ENCODE measurements at regions not wholly inside any gene's neighbourhood (a gene's known extent, or its start where the extent isn't known, plus 50 kb on each side); places are given as distances from the start of the nearest gene placed in this dataset.

DNA sequence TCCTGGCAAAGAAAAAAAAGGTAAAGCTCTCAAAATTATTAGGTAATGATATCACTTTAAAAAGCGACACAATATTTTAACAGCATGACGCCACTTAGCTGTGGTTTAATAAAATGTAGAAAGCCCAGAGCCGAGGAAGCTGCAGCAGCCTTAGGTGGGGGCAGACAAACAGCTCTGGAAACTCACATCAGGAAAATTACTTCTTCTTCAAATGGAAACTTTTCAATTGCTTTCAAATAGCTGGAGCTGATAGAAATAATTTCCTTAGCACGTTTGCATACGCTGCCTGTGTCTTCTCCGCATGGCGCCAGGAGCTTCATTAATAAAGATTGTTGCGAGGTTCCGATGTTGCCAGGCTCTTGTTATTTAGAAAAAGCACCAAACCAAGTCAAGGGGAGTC, 835.3 kb upstream of the EEF2KMT start:
- H3K27ac ChIP-seq, result no peak overlapping the region
- no peaks in the 10 kb centered on the region for H3K36me3 ChIP-seq
- H3K4me3 ChIP-seq, result no peak overlapping the region
- DNase-seq (no peak), ATAC-seq (no peak)
- H3K4me1 ChIP-seq, result no peaks in the 10 kb centered on the region
- no peaks in the 10 kb centered on the region for H3K27me3 ChIP-seq
- peaks cover 0 to 11% (median 0%) of the 10 kb centered on the region in 12 donors for H3K9me3 ChIP-seq
- 60 to 68% (median 62%) methylated on average over 9 of the region's 9 CpGs for WGBS, 4 donors
- TF ChIP-seq, protein P1, sequence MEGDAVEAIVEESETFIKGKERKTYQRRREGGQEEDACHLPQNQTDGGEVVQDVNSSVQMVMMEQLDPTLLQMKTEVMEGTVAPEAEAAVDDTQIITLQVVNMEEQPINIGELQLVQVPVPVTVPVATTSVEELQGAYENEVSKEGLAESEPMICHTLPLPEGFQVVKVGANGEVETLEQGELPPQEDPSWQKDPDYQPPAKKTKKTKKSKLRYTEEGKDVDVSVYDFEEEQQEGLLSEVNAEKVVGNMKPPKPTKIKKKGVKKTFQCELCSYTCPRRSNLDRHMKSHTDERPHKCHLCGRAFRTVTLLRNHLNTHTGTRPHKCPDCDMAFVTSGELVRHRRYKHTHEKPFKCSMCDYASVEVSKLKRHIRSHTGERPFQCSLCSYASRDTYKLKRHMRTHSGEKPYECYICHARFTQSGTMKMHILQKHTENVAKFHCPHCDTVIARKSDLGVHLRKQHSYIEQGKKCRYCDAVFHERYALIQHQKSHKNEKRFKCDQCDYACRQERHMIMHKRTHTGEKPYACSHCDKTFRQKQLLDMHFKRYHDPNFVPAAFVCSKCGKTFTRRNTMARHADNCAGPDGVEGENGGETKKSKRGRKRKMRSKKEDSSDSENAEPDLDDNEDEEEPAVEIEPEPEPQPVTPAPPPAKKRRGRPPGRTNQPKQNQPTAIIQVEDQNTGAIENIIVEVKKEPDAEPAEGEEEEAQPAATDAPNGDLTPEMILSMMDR (IDR thresholded peaks at IDR 0.05), result no peak
- intact Hi-C loops (cut with DNase I), result no loop called here

DNA sequence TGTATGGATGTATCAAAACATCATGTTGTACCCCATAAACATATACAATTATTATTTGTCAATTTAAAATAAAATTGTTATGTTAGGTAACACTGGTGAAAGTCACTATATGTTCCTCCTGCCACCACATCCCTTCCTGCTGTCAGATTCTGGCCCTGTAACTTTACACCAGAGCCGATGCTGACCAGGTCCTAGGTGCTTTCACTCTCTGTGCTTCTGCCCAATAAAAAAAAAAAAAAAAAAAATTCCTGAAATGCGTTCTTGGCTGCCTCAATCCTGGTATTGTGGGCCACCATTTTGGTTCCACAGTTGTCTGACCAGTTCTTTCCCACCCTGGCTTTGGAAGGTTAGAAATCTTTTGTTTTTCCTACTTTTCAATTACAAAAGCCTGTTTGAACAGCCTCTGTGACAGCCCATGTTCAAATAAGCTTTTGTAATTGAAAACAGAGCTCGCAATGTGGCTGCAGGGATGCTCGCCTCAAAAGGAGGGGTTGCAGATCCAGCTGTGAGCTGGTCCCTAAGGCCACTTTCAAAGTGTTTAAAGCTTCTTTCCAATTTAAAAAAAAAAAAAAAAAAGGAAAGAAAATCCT, 831.0 kb upstream of the EEF2KMT start:
- intact Hi-C loops (cut with DNase I), result no loop called here
- no peak for ATAC-seq
- Histone ChIP-seq H3K4me1 (no peaks in the 10 kb centered on the region), H3K4me3 (no peak overlapping the region), H3K9me3 (peaks cover 0 to 7% (median 0%) of the 10 kb centered on the region in 12 donors), H3K27me3 (peaks cover 0 to 6% (median 0%) of the 10 kb centered on the region in 9 donors), H3K27ac (no peak overlapping the region), H3K36me3 (no peaks in the 10 kb centered on the region)
- TF ChIP-seq POLR2A (IDR thresholded peaks at IDR 0.05), result no peak
- TF ChIP-seq, protein P1 (IDR thresholded peaks at IDR 0.05), result no peak
- no peak for DNase-seq
- WGBS, 4 donors, result 5 to 16% (median 10%) methylated on average over 4 of the region's 4 CpGs

DNA sequence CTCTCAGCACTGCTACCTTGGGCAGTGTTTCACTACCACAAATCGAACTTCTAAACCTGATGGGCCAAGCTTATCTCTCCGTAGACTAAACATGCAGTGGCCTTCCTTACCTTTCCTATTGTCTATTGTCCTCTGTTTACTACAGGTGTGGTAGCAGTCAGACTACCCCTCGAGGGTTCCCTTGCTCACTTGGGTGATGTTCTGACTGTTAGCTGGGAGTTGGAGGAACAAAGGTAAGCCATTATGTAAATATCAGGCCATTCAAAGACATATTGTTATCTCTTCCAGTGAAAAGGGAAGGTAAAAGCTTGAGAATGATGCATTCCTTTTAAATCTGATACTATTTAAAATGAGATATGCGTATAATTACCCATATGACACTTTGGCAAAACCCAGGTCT, 828.3 kb upstream of the EEF2KMT start:
- Histone ChIP-seq H3K27ac (no peak overlapping the region), H3K36me3 (no peaks in the 10 kb centered on the region), H3K27me3 (peaks cover 0 to 6% (median 0%) of the 10 kb centered on the region in 9 donors), H3K9me3 (peaks cover 0 to 7% (median 0%) of the 10 kb centered on the region in 12 donors), H3K4me3 (no peak overlapping the region), H3K4me1 (no peaks in the 10 kb centered on the region)
- no peak for TF ChIP-seq POLR2A (IDR thresholded peaks at IDR 0.05)
- TF ChIP-seq, protein P1 (IDR thresholded peaks at IDR 0.05), result no peak
- intact Hi-C loops (cut with DNase I), result no loop called here
- WGBS, 4 donors, result 43 to 58% (median 48%) methylated on average over 4 of the region's 4 CpGs
- DNase-seq, result no peak
- no peak for ATAC-seq

DNA sequence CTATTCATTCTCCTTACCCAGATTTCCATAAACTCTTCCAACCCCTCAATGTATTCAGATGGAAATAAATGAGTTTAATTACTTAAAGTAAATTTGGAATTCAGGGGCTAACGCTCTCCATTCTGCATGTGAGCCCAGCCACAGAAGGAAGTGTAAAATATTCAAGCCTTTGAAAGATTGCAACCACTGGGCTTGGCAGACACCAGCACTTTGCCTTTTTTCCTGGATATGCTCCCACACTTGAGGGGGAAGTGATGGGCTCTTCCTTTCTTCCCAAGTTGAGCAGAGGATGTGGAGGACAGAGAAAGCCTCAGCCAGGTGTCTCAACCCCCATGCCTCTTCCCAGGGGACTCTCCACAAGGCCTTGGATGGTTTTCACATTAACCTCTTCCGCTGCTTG, 825.1 kb upstream of the EEF2KMT start:
- peaks cover 0 to 14% (median 0%) of the 10 kb centered on the region in 9 donors for H3K27me3 ChIP-seq
- ATAC-seq (no peak), DNase-seq (no peak)
- H3K36me3 ChIP-seq, result no peaks in the 10 kb centered on the region
- no peaks in the 10 kb centered on the region for H3K4me1 ChIP-seq
- intact Hi-C loops (cut with DNase I), result no loop called here
- peaks cover 0 to 5% (median 0%) of the 10 kb centered on the region in 12 donors for H3K9me3 ChIP-seq
- no peak overlapping the region for H3K27ac ChIP-seq
- no peak overlapping the region for H3K4me3 ChIP-seq
- 58 to 72% (median 65%) methylated on average over 2 of the region's 2 CpGs for WGBS, 4 donors
- TF ChIP-seq POLR2A (IDR thresholded peaks at IDR 0.05), result no peak
- TF ChIP-seq, protein P1 (IDR thresholded peaks at IDR 0.05), result no peak

Measured in heart left ventricle (tissue), 16 donors.